Neural crest cell (in vitro differentiated cells): ENCODE measurements at regions not wholly inside any gene's neighbourhood (a gene's known extent, or its start where the extent isn't known, plus 50 kb on each side); places are given as distances from the start of the nearest gene placed in this dataset.
A peak's percentile ranks its signal among the peaks of the same experiment; 100 is the strongest.

Experiments
- DNase-seq: peaks from one replicate; pipeline ENCODE4 v3.0.0; 2021; ENCODE audit warnings: low read depth, mixed read lengths, low spot score
- H3K27ac Mint-ChIP-seq: one replicate; pipeline ENCODE4 v1.8.0; 2021; ENCODE audit warnings: mild to moderate bottlenecking, mixed read lengths; ENCODE audit not compliant: unreplicated experiment
- H3K27me3 Mint-ChIP-seq: 2 replicates; pipeline ENCODE4 v1.8.0; 2021; ENCODE audit warnings: low read depth, mild to moderate bottlenecking, mixed read lengths
- H3K36me3 Mint-ChIP-seq: 2 replicates; pipeline ENCODE4 v1.8.0; 2021; ENCODE audit warnings: low read depth, mild to moderate bottlenecking, mixed read lengths
- H3K4me1 Mint-ChIP-seq: 2 replicates; pipeline ENCODE4 v1.8.0; 2021; ENCODE audit warnings: mixed read lengths
- H3K4me3 Mint-ChIP-seq: one replicate; pipeline ENCODE4 v1.8.0; 2021; ENCODE audit warnings: mild to moderate bottlenecking, mixed read lengths
- H3K9me3 Mint-ChIP-seq: 2 replicates; pipeline ENCODE4 v1.8.0; 2021; ENCODE audit warnings: mixed read lengths
- TF ChIP-seq, protein P1 (sequence below): fragments of 200-600 bp; sonication (generic); conservative IDR thresholded peaks from 2 replicates; pipeline ENCODE4 v1.5.0; 2021; ENCODE audit warnings: antibody characterized with exemption, mild to moderate bottlenecking

GRCh38 chr17:5816491-5817070, 232.3 kb upstream of the NLRP1 start:
- Mint-ChIP-seq H3K4me1 (peaks cover 3% of the 10 kb centered on the region), H3K27me3 (peaks cover 2% of the 10 kb centered on the region), H3K27ac (no peak overlapping the region), H3K4me3 (no peak overlapping the region), H3K36me3 (peaks cover 7% of the 10 kb centered on the region), H3K9me3 (peaks cover 6% of the 10 kb centered on the region)
- DNase-seq, result no peak
- TF ChIP-seq, protein P1, sequence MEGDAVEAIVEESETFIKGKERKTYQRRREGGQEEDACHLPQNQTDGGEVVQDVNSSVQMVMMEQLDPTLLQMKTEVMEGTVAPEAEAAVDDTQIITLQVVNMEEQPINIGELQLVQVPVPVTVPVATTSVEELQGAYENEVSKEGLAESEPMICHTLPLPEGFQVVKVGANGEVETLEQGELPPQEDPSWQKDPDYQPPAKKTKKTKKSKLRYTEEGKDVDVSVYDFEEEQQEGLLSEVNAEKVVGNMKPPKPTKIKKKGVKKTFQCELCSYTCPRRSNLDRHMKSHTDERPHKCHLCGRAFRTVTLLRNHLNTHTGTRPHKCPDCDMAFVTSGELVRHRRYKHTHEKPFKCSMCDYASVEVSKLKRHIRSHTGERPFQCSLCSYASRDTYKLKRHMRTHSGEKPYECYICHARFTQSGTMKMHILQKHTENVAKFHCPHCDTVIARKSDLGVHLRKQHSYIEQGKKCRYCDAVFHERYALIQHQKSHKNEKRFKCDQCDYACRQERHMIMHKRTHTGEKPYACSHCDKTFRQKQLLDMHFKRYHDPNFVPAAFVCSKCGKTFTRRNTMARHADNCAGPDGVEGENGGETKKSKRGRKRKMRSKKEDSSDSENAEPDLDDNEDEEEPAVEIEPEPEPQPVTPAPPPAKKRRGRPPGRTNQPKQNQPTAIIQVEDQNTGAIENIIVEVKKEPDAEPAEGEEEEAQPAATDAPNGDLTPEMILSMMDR, result no peak

GRCh38 chr17:5817475-5818395, 233.4 kb upstream of the NLRP1 start:
- H3K9me3 Mint-ChIP-seq, result peaks cover 3% of the 10 kb centered on the region

GRCh38 chr17:5819396-5819795, 235.1 kb upstream of the NLRP1 start:
- Mint-ChIP-seq H3K4me1 (peaks cover 3% of the 10 kb centered on the region), H3K27me3 (no peaks in the 10 kb centered on the region), H3K36me3 (no peaks in the 10 kb centered on the region), H3K27ac (no peak overlapping the region), H3K4me3 (no peak overlapping the region), H3K9me3 (no peaks in the 10 kb centered on the region)
- DNase-seq, result no peak
- TF ChIP-seq, protein P1, result no peak

More at GRCh38 chr17:5817475-5818395, 233.4 kb upstream of the NLRP1 start:
- TF ChIP-seq, protein P1, result no peak
- Mint-ChIP-seq H3K27me3 (no peaks in the 10 kb centered on the region), H3K4me3 (no peak overlapping the region), H3K36me3 (peaks cover 4% of the 10 kb centered on the region), H3K4me1 (peaks cover 3% of the 10 kb centered on the region), H3K27ac (no peak overlapping the region)
- DNase-seq, result no peak

- Mint-ChIP-seq H3K4me3 (no peak overlapping the region), H3K27ac (peak overlapping the region; percentile 84), H3K4me1 (peaks cover 3% of the 10 kb centered on the region), H3K27me3 (no peaks in the 10 kb centered on the region), H3K9me3 (no peaks in the 10 kb centered on the region), H3K36me3 (no peaks in the 10 kb centered on the region)
- DNase-seq, result no peak
- TF ChIP-seq, protein P1, result no peak
Measured at GRCh38 chr17:5819921-5820685, 235.8 kb upstream of the NLRP1 start.

GRCh38 chr17:5820721-5821456, 236.6 kb upstream of the NLRP1 start:
- no peak for DNase-seq
- Mint-ChIP-seq H3K27me3 (no peaks in the 10 kb centered on the region), H3K9me3 (no peaks in the 10 kb centered on the region), H3K4me3 (no peak overlapping the region), H3K36me3 (no peaks in the 10 kb centered on the region), H3K4me1 (peaks cover 3% of the 10 kb centered on the region), H3K27ac (peak overlapping the region; percentile 57)
- TF ChIP-seq, protein P1, result no peak
